HK-2 (cell line): ENCODE measurements at regions not wholly inside any gene's neighbourhood (a gene's known extent, or its start where the extent isn't known, plus 50 kb on each side); places are given as distances from the start of the nearest gene placed in this dataset.

Experiments
- DNase-seq: peaks from one replicate; pipeline ENCODE4 v3.0.0-alpha.2; 2018; ENCODE audit not compliant: unreplicated experiment

- no peak for DNase-seq
Observed at GRCh38 chr4:124177647-124178425, 534.7 kb downstream of the ANKRD50 start.

GRCh38 chr4:124178449-124179021, 534.0 kb downstream of the ANKRD50 start:
- DNase-seq, result no peak

GRCh38 chr4:124179506-124180186, 532.9 kb downstream of the ANKRD50 start:
- no peak for DNase-seq

GRCh38 chr4:124181039-124181438, 531.5 kb downstream of the ANKRD50 start:
- no peak for DNase-seq

DNA sequence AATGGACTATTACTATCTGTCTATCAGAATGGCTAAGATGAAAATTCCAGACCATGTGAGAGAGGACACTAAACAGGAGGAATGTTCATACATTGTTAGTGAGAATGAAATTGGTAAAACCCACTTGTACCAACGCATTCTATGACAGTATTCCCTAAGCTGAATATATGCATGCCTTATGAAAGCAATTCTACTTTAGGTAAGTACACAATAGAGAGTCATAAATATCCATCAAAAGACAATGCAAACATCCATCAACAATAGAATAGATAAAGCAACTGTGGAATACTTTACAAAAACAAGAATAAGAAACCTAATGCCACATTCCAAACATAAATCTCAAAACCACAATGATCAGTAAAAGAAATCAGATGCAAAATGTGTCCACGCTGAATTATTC, 529.3 kb downstream of the ANKRD50 start:
- DNase-seq, result no peak

DNA sequence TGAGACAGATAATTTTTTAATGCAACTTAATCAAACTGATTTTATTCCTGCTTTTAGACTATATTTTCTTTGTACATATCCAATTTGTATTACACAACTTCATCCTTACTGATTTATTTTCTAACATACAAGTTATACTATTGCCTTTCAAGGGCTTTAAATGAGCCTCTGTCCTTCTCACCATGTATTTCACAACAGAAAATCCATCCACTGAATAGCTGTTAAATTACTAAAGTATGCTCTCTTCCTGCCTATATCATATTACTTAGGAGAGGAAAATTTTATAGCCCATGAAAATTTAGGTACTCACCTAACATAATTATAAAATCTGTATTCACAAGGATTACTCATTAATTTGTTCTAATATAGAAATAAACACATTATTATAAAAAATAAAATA, 528.6 kb downstream of the ANKRD50 start:
- DNase-seq, result no peak

DNA sequence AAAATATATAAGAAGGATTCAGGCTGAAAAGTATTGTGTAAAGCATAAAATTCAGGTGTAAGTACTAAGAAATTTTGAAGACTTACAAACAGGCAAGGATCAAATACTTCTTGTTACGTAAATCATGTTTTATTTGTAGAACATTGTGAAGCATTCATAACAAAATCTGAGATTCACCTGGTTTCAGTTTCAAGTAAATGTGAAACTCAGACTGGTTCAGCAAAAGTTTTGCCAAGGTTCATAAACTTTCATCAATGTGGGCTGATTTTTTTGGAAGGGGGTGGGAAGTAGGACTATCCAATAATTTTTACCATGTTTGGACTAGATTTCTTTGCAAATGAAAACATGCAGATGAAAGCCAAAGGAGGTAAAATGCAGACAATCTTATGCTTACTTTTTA, 527.7 kb downstream of the ANKRD50 start:
- no peak for DNase-seq

- DNase-seq, result no peak
Observed at GRCh38 chr4:124188595-124188994, 523.9 kb downstream of the ANKRD50 start.

GRCh38 chr4:124189545-124189944, 523.0 kb downstream of the ANKRD50 start:
- DNase-seq, result no peak

DNA sequence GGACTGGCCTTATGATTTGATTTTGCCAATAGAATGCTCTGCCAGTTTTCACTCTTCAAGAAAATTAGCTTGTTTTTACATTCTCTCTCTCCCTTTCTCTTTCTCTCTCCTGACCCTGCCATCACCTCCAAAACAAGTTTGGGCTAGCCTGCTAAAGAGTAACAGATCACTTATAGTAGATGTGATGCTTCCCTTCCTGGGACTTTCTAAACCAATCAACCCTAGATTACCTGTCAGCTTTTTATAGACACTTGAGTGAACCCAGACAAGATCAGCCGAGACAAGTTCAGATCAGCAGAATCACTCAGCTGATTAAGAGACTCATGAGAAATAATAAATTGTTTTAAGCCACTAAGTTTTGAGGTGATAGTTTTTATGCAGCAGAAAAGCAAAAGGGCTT, 521.2 kb downstream of the ANKRD50 start:
- DNase-seq, result no peak

GRCh38 chr4:124192544-124192943, 520.0 kb downstream of the ANKRD50 start:
- no peak for DNase-seq

DNA sequence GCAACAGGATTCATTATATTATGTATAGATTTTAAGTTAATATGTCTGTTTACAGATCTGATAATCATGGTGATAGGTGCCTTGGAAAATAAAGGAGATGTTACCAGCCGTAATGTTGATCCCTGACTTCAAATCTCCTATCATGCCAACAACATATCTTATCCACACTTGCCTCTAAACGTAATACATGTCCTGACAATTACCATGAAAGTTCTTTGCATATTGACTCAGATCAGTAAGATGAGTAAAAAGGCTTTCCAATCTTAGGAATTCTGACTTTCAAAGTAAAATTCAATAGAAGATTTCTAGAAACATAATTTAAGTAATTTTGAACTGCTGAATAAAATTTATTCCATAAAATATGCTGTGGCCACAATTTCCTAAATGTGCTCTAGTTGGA, 513.3 kb downstream of the ANKRD50 start:
- DNase-seq, result no peak

GRCh38 chr4:124199755-124200154, 512.8 kb downstream of the ANKRD50 start:
- DNase-seq, result no peak

- DNase-seq, result no peak
Observed at GRCh38 chr4:124201636-124202035, 510.9 kb downstream of the ANKRD50 start.

DNA sequence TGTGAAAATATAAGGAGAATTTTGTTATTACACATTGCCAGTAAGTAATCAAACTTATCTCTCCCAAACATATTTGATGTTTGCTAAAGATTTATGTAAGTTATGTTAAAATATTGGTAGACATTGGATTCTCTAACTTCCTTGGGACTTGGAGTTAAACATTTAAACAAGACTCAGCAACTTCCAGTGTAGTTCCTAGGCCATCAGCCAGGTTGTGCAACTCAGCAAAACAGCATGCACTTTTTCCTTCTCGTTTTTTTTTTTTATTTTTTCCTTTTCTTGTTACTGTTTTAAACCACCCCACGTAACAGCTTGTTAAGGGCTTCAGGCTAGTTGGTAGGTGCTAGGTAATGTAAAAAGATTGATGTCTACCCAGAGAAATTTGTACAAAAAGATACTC, 510.4 kb downstream of the ANKRD50 start:
- DNase-seq, result no peak

GRCh38 chr4:124203613-124204238, 508.8 kb downstream of the ANKRD50 start:
- no peak for DNase-seq

DNA sequence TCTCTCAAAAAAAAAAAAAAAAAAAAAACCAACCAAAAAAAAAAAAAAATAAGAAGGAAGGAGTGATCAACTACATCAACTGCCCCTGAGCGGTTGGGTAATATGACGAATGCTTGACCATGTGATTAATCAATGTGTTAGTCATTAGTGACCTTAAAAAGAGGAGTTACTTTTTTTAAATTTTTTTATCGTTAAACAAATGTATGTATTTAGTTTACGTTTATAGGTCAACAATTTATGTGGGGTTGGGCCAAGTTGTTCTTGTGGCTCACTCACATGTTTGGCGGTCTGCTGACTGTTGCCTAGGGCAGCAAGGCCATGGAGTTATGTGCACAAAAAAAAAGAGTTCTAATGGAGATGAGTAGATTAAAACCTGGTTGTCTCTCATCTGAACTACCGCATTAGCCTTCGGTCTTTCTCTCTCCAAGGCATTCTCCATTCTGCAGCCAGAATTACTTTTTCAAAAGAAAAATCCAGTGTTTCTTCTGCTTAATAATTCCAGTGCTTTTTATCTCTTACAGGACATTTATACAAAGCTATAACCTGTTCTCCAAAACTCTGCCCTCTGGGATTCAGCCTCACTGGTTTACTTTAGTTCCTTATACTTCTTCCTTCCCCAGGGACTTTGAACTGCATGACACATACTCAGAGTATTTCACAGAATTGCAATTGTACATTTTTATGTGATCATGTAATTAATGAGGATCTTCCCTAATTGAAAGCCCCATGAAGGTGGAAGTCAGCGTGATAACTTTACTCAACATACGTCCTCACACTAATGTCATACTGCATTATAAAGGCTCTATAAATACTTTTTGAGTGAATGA, 505.5 kb downstream of the ANKRD50 start:
- DNase-seq, result no peak

DNA sequence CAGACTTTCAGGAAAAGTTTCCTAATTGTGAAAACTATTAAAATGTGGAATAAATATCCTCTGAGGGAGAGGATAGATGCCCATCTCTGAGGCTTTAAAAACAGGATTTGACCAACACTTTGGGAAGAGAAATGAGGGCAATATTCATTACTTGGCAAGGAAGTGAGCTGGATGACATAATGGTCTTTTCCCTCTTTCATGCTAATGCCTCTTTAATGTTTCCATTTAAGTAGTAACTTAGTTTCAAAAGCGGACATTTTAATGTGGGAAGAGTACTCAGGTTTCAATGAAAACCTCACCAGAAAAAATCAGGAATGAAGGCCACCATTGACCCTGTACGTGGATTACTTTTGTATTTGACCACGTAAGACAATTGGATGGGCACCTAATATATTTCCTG, 503.3 kb downstream of the ANKRD50 start:
- DNase-seq, result no peak

DNA sequence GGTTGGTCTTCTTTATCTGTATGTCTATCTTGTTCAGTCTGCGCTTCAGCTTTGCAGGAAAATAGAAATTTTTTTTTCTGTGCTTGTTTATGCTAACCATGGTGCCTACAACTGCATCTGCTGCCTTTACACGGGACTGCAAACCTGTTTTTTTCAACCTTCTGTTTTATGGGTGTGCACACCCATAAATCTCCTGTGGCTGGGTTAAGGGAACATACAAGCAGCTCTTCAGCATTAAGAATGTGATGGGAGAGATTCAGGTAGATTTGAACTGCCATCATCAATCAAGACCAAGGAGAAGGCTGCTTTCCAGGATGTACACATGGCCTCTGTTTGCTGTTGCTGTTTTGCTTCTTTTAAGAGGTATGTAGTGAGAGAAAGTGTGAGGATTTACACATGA, 502.9 kb downstream of the ANKRD50 start:
- no peak for DNase-seq

- DNase-seq, result no peak
Observed at GRCh38 chr4:124210746-124211145, 501.8 kb downstream of the ANKRD50 start.

GRCh38 chr4:124212815-124213630, 499.5 kb downstream of the ANKRD50 start:
- no peak for DNase-seq
